Fibroblast of lung (primary cell): ENCODE measurements at regions not wholly inside any gene's neighbourhood (a gene's known extent, or its start where the extent isn't known, plus 50 kb on each side); places are given as distances from the start of the nearest gene placed in this dataset.

Experiments used
- DNase-seq, 2 donors: peaks; one replicate each; pipeline versions ENCODE4 v3.0.0 to v3.0.0-alpha.2; 2010; ENCODE audit warnings: low read depth in 2 of 2
- H2AFZ ChIP-seq: 2 replicates; pipeline ENCODE4 v1.5.1; 2012; ENCODE audit warnings: low read length, control low read depth, inconsistent platforms
- H3K27ac ChIP-seq: 2 replicates; pipeline ENCODE4 v1.5.1; 2011; ENCODE audit warnings: low read length, control low read depth; ENCODE audit not compliant: insufficient read depth
- H3K27me3 ChIP-seq: 2 replicates; pipeline ENCODE4 v1.5.1; 2011; ENCODE audit warnings: mild to moderate bottlenecking, low read length; ENCODE audit not compliant: control insufficient read depth, insufficient read depth
- H3K36me3 ChIP-seq: 2 replicates; pipeline ENCODE4 v1.5.1; 2011; ENCODE audit warnings: low read length; ENCODE audit not compliant: control insufficient read depth, insufficient read depth
- H3K4me1 ChIP-seq: 2 replicates; pipeline ENCODE4 v1.5.1; 2011; ENCODE audit warnings: low read length; ENCODE audit not compliant: control insufficient read depth, insufficient read depth; ENCODE audit errors: extremely low read depth
- H3K4me2 ChIP-seq: 2 replicates; pipeline ENCODE4 v1.5.1; 2011; ENCODE audit warnings: low read length, control low read depth; ENCODE audit not compliant: insufficient read depth; ENCODE audit errors: extremely low read depth
- H3K4me3 ChIP-seq, 4 experiments: fragments of 200-600 bp in 1 of 4; sonication (generic) in 1 of 4; replicated peaks in 1 of 4; 2 replicates each; pipeline ENCODE4 v1.5.1; 2011 to 2016; ENCODE audit warnings: low read length in 4 of 4, low read depth in 3 of 4, mild to moderate bottlenecking in 3 of 4, control low read depth in 2 of 4, inconsistent platforms in 1 of 4, mixed read lengths in 1 of 4; ENCODE audit not compliant: insufficient read depth in 1 of 4; ENCODE audit errors: control extremely low read depth in 1 of 4
- H3K79me2 ChIP-seq: 2 replicates; pipeline ENCODE4 v1.5.1; 2012; ENCODE audit warnings: mild to moderate bottlenecking, low read length, inconsistent platforms; ENCODE audit not compliant: control insufficient read depth, insufficient read depth
- H3K9ac ChIP-seq: 2 replicates; pipeline ENCODE4 v1.5.1; 2011; ENCODE audit warnings: mild to moderate bottlenecking, low read length, control low read depth; ENCODE audit not compliant: insufficient read depth
- H3K9me3 ChIP-seq: 2 replicates; pipeline ENCODE4 v1.5.1; 2012; ENCODE audit warnings: low read depth, low read length; ENCODE audit not compliant: control insufficient read depth, insufficient read depth
- H4K20me1 ChIP-seq: 2 replicates; pipeline ENCODE4 v1.5.1; 2011; ENCODE audit warnings: low read length; ENCODE audit not compliant: control insufficient read depth, insufficient read depth; ENCODE audit errors: extremely low read depth
- EZH2 ChIP-seq: IDR thresholded peaks from 2 replicates; pipeline ENCODE4 v1.5.1; 2012; ENCODE audit warnings: low read length, control low read depth, mild to moderate bottlenecking; ENCODE audit errors: missing control alignments
- TF ChIP-seq, protein P1 (sequence below), 2 donors: IDR thresholded peaks in 1 of 2; conservative IDR thresholded peaks in 1 of 2; 1 replicate in 1 of 2; 2 replicates in 1 of 2; pipeline ENCODE4 v1.5.1; 2011 to 2012; ENCODE audit warnings: low read length in 2 of 2, control low read depth in 1 of 2, inconsistent platforms in 1 of 2, low read depth in 1 of 2, mild to moderate bottlenecking in 1 of 2

DNA sequence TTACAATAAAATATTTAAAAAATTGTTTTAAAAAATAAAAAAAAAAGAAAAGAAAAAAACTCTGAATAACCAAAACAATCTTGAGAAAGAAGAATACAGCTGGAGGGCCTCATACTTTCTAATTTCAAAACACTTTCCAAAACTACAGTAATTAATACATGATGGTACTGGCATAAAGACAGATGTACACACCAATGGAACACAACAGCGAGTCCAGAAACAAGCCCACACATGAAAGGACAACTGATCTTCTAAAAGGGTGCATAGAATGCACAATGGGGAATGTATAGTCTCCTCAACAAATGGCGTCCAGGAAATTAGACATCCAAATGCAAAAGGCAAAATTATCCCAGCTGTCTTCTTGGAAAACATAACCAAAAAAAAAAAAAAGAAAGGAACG, 99.6 kb downstream of the LURAP1L start:
- H3K36me3 ChIP-seq = no peaks in the 10 kb centered on the region
- H3K27me3 ChIP-seq = no peaks in the 10 kb centered on the region
- no peak overlapping the region for H3K9ac ChIP-seq
- H3K79me2 ChIP-seq = no peaks in the 10 kb centered on the region
- H2AFZ ChIP-seq = no peak overlapping the region
- H3K9me3 ChIP-seq = no peaks in the 10 kb centered on the region
- no peak overlapping the region for H3K4me3 ChIP-seq
- H4K20me1 ChIP-seq = no peaks in the 10 kb centered on the region
- H3K4me2 ChIP-seq = no peak overlapping the region
- no peaks in the 10 kb centered on the region for H3K4me1 ChIP-seq
- TF ChIP-seq EZH2 = no peak
- TF ChIP-seq, protein P1, sequence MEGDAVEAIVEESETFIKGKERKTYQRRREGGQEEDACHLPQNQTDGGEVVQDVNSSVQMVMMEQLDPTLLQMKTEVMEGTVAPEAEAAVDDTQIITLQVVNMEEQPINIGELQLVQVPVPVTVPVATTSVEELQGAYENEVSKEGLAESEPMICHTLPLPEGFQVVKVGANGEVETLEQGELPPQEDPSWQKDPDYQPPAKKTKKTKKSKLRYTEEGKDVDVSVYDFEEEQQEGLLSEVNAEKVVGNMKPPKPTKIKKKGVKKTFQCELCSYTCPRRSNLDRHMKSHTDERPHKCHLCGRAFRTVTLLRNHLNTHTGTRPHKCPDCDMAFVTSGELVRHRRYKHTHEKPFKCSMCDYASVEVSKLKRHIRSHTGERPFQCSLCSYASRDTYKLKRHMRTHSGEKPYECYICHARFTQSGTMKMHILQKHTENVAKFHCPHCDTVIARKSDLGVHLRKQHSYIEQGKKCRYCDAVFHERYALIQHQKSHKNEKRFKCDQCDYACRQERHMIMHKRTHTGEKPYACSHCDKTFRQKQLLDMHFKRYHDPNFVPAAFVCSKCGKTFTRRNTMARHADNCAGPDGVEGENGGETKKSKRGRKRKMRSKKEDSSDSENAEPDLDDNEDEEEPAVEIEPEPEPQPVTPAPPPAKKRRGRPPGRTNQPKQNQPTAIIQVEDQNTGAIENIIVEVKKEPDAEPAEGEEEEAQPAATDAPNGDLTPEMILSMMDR (conservative IDR thresholded peaks at IDR 0.05 in 1 of 2, IDR thresholded peaks at IDR 0.05 in 1 of 2; ENCODE audit: low read depth in 1 of 2, low read length in 2 of 2) = no peak
- DNase-seq = no peak
- no peak overlapping the region for H3K27ac ChIP-seq

DNA sequence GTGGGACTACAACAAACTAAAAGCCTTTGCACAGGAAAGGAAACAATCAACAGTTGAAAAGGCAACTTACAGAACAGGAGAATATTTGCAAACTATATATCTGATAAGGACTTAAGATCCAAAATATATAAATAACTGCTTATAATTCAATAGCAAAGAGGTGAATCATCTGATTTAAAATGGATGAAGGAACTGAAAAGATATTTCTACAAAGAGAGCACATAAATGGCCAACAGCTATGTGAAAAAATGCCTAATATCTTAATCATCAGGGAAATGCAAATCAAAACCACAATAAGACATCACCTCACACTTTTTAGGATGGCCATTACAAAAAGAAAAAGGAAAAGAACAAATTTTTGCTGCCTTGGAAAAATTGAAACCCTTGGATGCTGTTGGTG, 100.4 kb downstream of the LURAP1L start:
- Histone ChIP-seq H2AFZ (no peak overlapping the region), H3K4me2 (no peak overlapping the region), H3K9ac (no peak overlapping the region), H3K36me3 (no peaks in the 10 kb centered on the region), H3K4me1 (no peaks in the 10 kb centered on the region), H3K27me3 (no peaks in the 10 kb centered on the region), H3K27ac (no peak overlapping the region), H4K20me1 (no peaks in the 10 kb centered on the region), H3K4me3 (no peak overlapping the region), H3K9me3 (no peaks in the 10 kb centered on the region), H3K79me2 (no peaks in the 10 kb centered on the region)
- TF ChIP-seq, protein P1 (conservative IDR thresholded peaks at IDR 0.05 in 1 of 2, IDR thresholded peaks at IDR 0.05 in 1 of 2; ENCODE audit: low read depth in 1 of 2, low read length in 2 of 2) = no peak
- TF ChIP-seq EZH2 = no peak
- peak in 1 of 2 donors; percentile 79 for DNase-seq

GRCh38 chr9:12876872-12877271, 102.1 kb downstream of the LURAP1L start:
- H3K4me1 ChIP-seq = peaks cover 7% of the 10 kb centered on the region
- no peak for TF ChIP-seq EZH2
- TF ChIP-seq, protein P1 (conservative IDR thresholded peaks at IDR 0.05 in 1 of 2, IDR thresholded peaks at IDR 0.05 in 1 of 2; ENCODE audit: low read depth in 1 of 2, low read length in 2 of 2) = no peak
- H3K27ac ChIP-seq = no peak overlapping the region
- H4K20me1 ChIP-seq = no peaks in the 10 kb centered on the region
- H3K4me2 ChIP-seq = no peak overlapping the region
- no peak for DNase-seq
- H3K9me3 ChIP-seq = no peaks in the 10 kb centered on the region
- H2AFZ ChIP-seq = no peak overlapping the region
- no peaks in the 10 kb centered on the region for H3K27me3 ChIP-seq
- H3K36me3 ChIP-seq = no peaks in the 10 kb centered on the region
- H3K79me2 ChIP-seq = no peaks in the 10 kb centered on the region
- no peak overlapping the region for H3K9ac ChIP-seq
- H3K4me3 ChIP-seq = no peak overlapping the region
